Stomach (tissue), 8 donors: ENCODE measurements at regions not wholly inside any gene's neighbourhood (a gene's known extent, or its start where the extent isn't known, plus 50 kb on each side); places are given as distances from the start of the nearest gene placed in this dataset.

Source experiments
- DNase-seq, 2 donors: peaks; one replicate each; pipeline versions ENCODE4 v3.0.0 to v3.0.0-alpha.2; 2013 to 2019
- H3K27ac ChIP-seq, 5 donors: fragments of 200-600 bp in 4 of 5; sonication (generic) in 4 of 5; one replicate each; pipeline ENCODE4 v1.5.1; 2013 to 2019; ENCODE audit warnings: mild to moderate bottlenecking in 1 of 5, moderate library complexity in 1 of 5
- H3K27me3 ChIP-seq, 3 donors: fragments of 200-600 bp; sonication (generic); one replicate each; pipeline ENCODE4 v1.5.1; 2017 to 2019; ENCODE audit warnings: mixed run types in 1 of 3
- H3K36me3 ChIP-seq, 4 donors: fragments of 200-600 bp; sonication (generic); 1 replicate in 3 of 4; 2 replicates in 1 of 4; pipeline ENCODE4 v1.5.1; 2016 to 2019
- H3K4me1 ChIP-seq, 4 donors: fragments of 200-600 bp; sonication (generic); one replicate each; pipeline ENCODE4 v1.5.1; 2016 to 2019
- H3K4me3 ChIP-seq, 4 donors: fragments of 200-600 bp; sonication (generic) in 3 of 4; one replicate each; pipeline ENCODE4 v1.5.1; 2016 to 2019; ENCODE audit warnings: mild to moderate bottlenecking in 1 of 4
- H3K9me3 ChIP-seq, 4 donors: fragments of 200-600 bp; sonication (generic); one replicate each; pipeline ENCODE4 v1.5.1; 2016 to 2019
- CTCF ChIP-seq, 7 experiments: fragments of 450-650 bp in 4 of 7; fragments of 200-600 bp in 3 of 7; sonication (generic) in 3 of 7; IDR thresholded peaks; one replicate each; pipeline ENCODE4 v1.5.1; 2016 to 2019; ENCODE audit warnings: antibody characterized with exemption in 7 of 7, control low read depth in 2 of 7, mild to moderate bottlenecking in 1 of 7
- EP300 ChIP-seq: sonication (generic); formaldehyde crosslinking; IDR thresholded peaks from one replicate; pipeline ENCODE4 v1.6.1; 2017; ENCODE audit warnings: antibody characterized with exemption
- POLR2A ChIP-seq, 4 donors: fragments of 450-650 bp; IDR thresholded peaks; one replicate each; pipeline ENCODE4 v1.6.1; 2016; ENCODE audit warnings: antibody characterized with exemption in 4 of 4, control low read depth in 2 of 4, mild to moderate bottlenecking in 1 of 4, moderate library complexity in 1 of 4
- POLR2AphosphoS5 ChIP-seq, 3 donors: sonication (generic); formaldehyde crosslinking; IDR thresholded peaks; one replicate each; pipeline ENCODE4 v1.6.1; 2016; ENCODE audit warnings: antibody characterized with exemption in 3 of 3
- WGBS, 5 donors: extraction: QIAGEN DNeasy Blood & Tissue Kit in 3 of 5; methylation state at CpG; one replicate each; pipeline versions ENCODE4 v1.1.5 to v1.1.7; 2013 to 2018; 5-methylcytosine and 5-hydroxymethylcytosine counted together
- intact Hi-C: fragments of 100-400 bp; cut with DNase I; formaldehyde crosslinking; loops from one replicate; pipeline ENCODE4 v1.15.1; 2023; ENCODE audit warnings: low total_unique reads
- donor health status: healthy with polysubstance abuse.
- donor health status: Bipolar disorder and iron deficiency.
- donor health status: healthy.

GRCh38 chr21:38668067-38668466 lies 137.7 kb upstream of the ETS2 start:
- intact Hi-C loops: no loop called here
- no peak for TF ChIP-seq EP300
- no peak for TF ChIP-seq POLR2A (IDR thresholded peaks at IDR 0.05)
- TF ChIP-seq CTCF (IDR thresholded peaks at IDR 0.05): no peak
- TF ChIP-seq POLR2AphosphoS5 (IDR thresholded peaks at IDR 0.05): no peak
- H3K9me3 ChIP-seq: no peaks in the 10 kb centered on the region
- H3K27ac ChIP-seq: no peak overlapping the region
- peaks cover 0 to 6% (median 3%) of the 10 kb centered on the region in 4 donors for H3K4me1 ChIP-seq
- no peaks in the 10 kb centered on the region for H3K36me3 ChIP-seq
- WGBS, 5 donors: 78 to 96% (median 80%) methylated on average over 1 of the region's 1 CpG
- peaks cover 0 to 11% (median 0%) of the 10 kb centered on the region in 3 donors for H3K27me3 ChIP-seq
- H3K4me3 ChIP-seq: no peak overlapping the region
- no peak for DNase-seq

- no peaks in the 10 kb centered on the region for H3K36me3 ChIP-seq
- no peaks in the 10 kb centered on the region for H3K9me3 ChIP-seq
- peaks cover 0 to 7% (median 0%) of the 10 kb centered on the region in 3 donors for H3K27me3 ChIP-seq
- H3K4me1 ChIP-seq: peaks cover 0 to 6% (median 3%) of the 10 kb centered on the region in 4 donors
- no peak for DNase-seq
- intact Hi-C loops: no loop called here
- TF ChIP-seq CTCF (IDR thresholded peaks at IDR 0.05) (no peak), EP300 (no peak), POLR2A (IDR thresholded peaks at IDR 0.05) (no peak), POLR2AphosphoS5 (IDR thresholded peaks at IDR 0.05) (no peak)
- 62 to 80% (median 71%) methylated on average over 4 to 6 of the region's 6 CpGs for WGBS, 5 donors
- H3K4me3 ChIP-seq: no peak overlapping the region
- H3K27ac ChIP-seq: no peak overlapping the region
These were observed 137.2 kb upstream of the ETS2 start for GRCh38 chr21:38668541-38668940.

- H3K27ac ChIP-seq: no peak overlapping the region
- peak in 1 of 7 experiments; percentile 14 for TF ChIP-seq CTCF (IDR thresholded peaks at IDR 0.05)
- no peak for TF ChIP-seq EP300
- no peak for TF ChIP-seq POLR2A (IDR thresholded peaks at IDR 0.05)
- no peak overlapping the region for H3K4me3 ChIP-seq
- DNase-seq: peak in 1 of 2 donors; percentile 42
- H3K9me3 ChIP-seq: no peaks in the 10 kb centered on the region
- H3K4me1 ChIP-seq: peaks cover 0 to 6% (median 3%) of the 10 kb centered on the region in 4 donors
- 72 to 81% (median 74%) methylated on average over 6 of the region's 6 CpGs for WGBS, 5 donors
- intact Hi-C loops: no loop called here
- peaks cover 0 to 11% (median 0%) of the 10 kb centered on the region in 3 donors for H3K27me3 ChIP-seq
- H3K36me3 ChIP-seq: no peaks in the 10 kb centered on the region
These were observed 136.5 kb upstream of the ETS2 start for GRCh38 chr21:38669186-38669585.

- WGBS, 5 donors: 77 to 87% (median 85%) methylated on average over 7 of the region's 7 CpGs
- no peaks in the 10 kb centered on the region for H3K9me3 ChIP-seq
- DNase-seq: no peak
- no peak overlapping the region for H3K27ac ChIP-seq
- H3K4me3 ChIP-seq: no peak overlapping the region
- intact Hi-C loops: no loop called here
- H3K4me1 ChIP-seq: peaks cover 0 to 6% (median 3%) of the 10 kb centered on the region in 4 donors
- H3K27me3 ChIP-seq: peaks cover 0 to 18% (median 0%) of the 10 kb centered on the region in 3 donors
- TF ChIP-seq POLR2AphosphoS5 (IDR thresholded peaks at IDR 0.05) (no peak), EP300 (no peak), CTCF (IDR thresholded peaks at IDR 0.05) (no peak), POLR2A (IDR thresholded peaks at IDR 0.05) (no peak)
- H3K36me3 ChIP-seq: no peaks in the 10 kb centered on the region
These were observed 134.9 kb upstream of the ETS2 start for GRCh38 chr21:38670861-38671260.
